ENCODE measurements at regions not wholly inside any gene's neighbourhood (a gene's known extent, or its start where the extent isn't known, plus 50 kb on each side); places are given as distances from the start of the nearest gene placed in this dataset.

- dilution Hi-C loops (cut with MboI; ENCODE audit: extremely low pct_ligation_motif_present, low sequenced_read_pairs) = no loop called here
- Histone ChIP-seq H3K4me3 (ENCODE audit: control insufficient read depth in 2 of 3, extremely low read depth in 1 of 3, insufficient read depth in 2 of 3, low read depth in 1 of 3, low read length in 3 of 3) (no peak overlapping the region), H3K9ac (ENCODE audit: control insufficient read depth, extremely low read depth, insufficient read depth, low read length) (no peak overlapping the region), H3K36me3 (ENCODE audit: control insufficient read depth in 2 of 2, extremely low read depth in 1 of 2, insufficient read depth in 2 of 2, low read length in 2 of 2) (no peaks in the 10 kb centered on the region), H4K20me1 (ENCODE audit: control insufficient read depth, extremely low read depth, insufficient read depth, low read length) (no peaks in the 10 kb centered on the region), H3K9me3 (ENCODE audit: control insufficient read depth, low read depth, low read length) (no peaks in the 10 kb centered on the region), H3K27ac (ENCODE audit: control insufficient read depth, insufficient read depth, low read length) (no peak overlapping the region), H3K27me3 (ENCODE audit: control insufficient read depth, extremely low read depth, insufficient read depth, low read length) (no peaks in the 10 kb centered on the region), H3K4me2 (ENCODE audit: control insufficient read depth, extremely low read depth, insufficient read depth, low read depth, low read length) (no peak overlapping the region), H3K4me1 (ENCODE audit: control insufficient read depth, extremely low read depth, insufficient read depth, low read length) (peaks cover 9% of the 10 kb centered on the region), H3K9me1 (ENCODE audit: control insufficient read depth, extremely low read depth, insufficient read depth, low read length) (no peaks in the 10 kb centered on the region), H2AFZ (ENCODE audit: control insufficient read depth, low read length) (no peak overlapping the region), H3K79me2 (ENCODE audit: control insufficient read depth, insufficient read depth, low read length) (no peaks in the 10 kb centered on the region)
- TF ChIP-seq EZH2 (IDR thresholded peaks at IDR 0.05; ENCODE audit: low read length) (no peak), CTCF (optimal IDR thresholded peaks at IDR 0.05 in 1 of 3, IDR thresholded peaks at IDR 0.05 in 1 of 3, conservative IDR thresholded peaks at IDR 0.05 in 1 of 3; ENCODE audit: extremely low read depth in 1 of 3, insufficient read depth in 2 of 3, low read length in 3 of 3) (no peak)
- DNase-seq (ENCODE audit: low read depth, low spot score) (no peak), FAIRE-seq (no peak)
These were observed 238.9 kb upstream of the NT5C1B start for GRCh38 chr2:18828296-18828695.

- no peak overlapping the region for H2AFZ ChIP-seq (ENCODE audit: control insufficient read depth, low read length)
- no peaks in the 10 kb centered on the region for H3K9me3 ChIP-seq (ENCODE audit: control insufficient read depth, low read depth, low read length)
- H3K9ac ChIP-seq (ENCODE audit: control insufficient read depth, extremely low read depth, insufficient read depth, low read length) = no peak overlapping the region
- H3K4me1 ChIP-seq (ENCODE audit: control insufficient read depth, extremely low read depth, insufficient read depth, low read length) = peaks cover 9% of the 10 kb centered on the region
- no peaks in the 10 kb centered on the region for H3K27me3 ChIP-seq (ENCODE audit: control insufficient read depth, extremely low read depth, insufficient read depth, low read length)
- H3K27ac ChIP-seq (ENCODE audit: control insufficient read depth, insufficient read depth, low read length) = no peak overlapping the region
- no peaks in the 10 kb centered on the region for H3K36me3 ChIP-seq (ENCODE audit: control insufficient read depth in 2 of 2, extremely low read depth in 1 of 2, insufficient read depth in 2 of 2, low read length in 2 of 2)
- no peaks in the 10 kb centered on the region for H4K20me1 ChIP-seq (ENCODE audit: control insufficient read depth, extremely low read depth, insufficient read depth, low read length)
- no peaks in the 10 kb centered on the region for H3K79me2 ChIP-seq (ENCODE audit: control insufficient read depth, insufficient read depth, low read length)
- dilution Hi-C loops (cut with MboI; ENCODE audit: extremely low pct_ligation_motif_present, low sequenced_read_pairs) = no loop called here
- H3K4me3 ChIP-seq (ENCODE audit: control insufficient read depth in 2 of 3, extremely low read depth in 1 of 3, insufficient read depth in 2 of 3, low read depth in 1 of 3, low read length in 3 of 3) = no peak overlapping the region
- DNase-seq (ENCODE audit: low read depth, low spot score) (no peak), FAIRE-seq (no peak)
- no peak for TF ChIP-seq CTCF (optimal IDR thresholded peaks at IDR 0.05 in 1 of 3, IDR thresholded peaks at IDR 0.05 in 1 of 3, conservative IDR thresholded peaks at IDR 0.05 in 1 of 3; ENCODE audit: extremely low read depth in 1 of 3, insufficient read depth in 2 of 3, low read length in 3 of 3)
- no peak for TF ChIP-seq EZH2 (IDR thresholded peaks at IDR 0.05; ENCODE audit: low read length)
- H3K9me1 ChIP-seq (ENCODE audit: control insufficient read depth, extremely low read depth, insufficient read depth, low read length) = no peaks in the 10 kb centered on the region
- H3K4me2 ChIP-seq (ENCODE audit: control insufficient read depth, extremely low read depth, insufficient read depth, low read depth, low read length) = no peak overlapping the region
These were observed 236.5 kb upstream of the NT5C1B start for GRCh38 chr2:18825838-18826237.

All from keratinocyte (primary cell).